Spleen (tissue), 11 donors: ENCODE measurements at regions not wholly inside any gene's neighbourhood (a gene's known extent, or its start where the extent isn't known, plus 50 kb on each side); places are given as distances from the start of the nearest gene placed in this dataset.

Source experiments
- DNase-seq: peaks from one replicate; pipeline ENCODE4 v3.0.0-alpha.2; 2020
- H3K27ac ChIP-seq, 8 donors: fragments of 200-600 bp; sonication (generic) in 7 of 8; 1 replicate in 4 of 8; 2 replicates in 4 of 8; pipeline versions ENCODE4 v1.5.0 to v1.8.0; 2016 to 2021; ENCODE audit warnings: inconsistent platforms in 4 of 8, mild to moderate bottlenecking in 4 of 8, moderate library complexity in 1 of 8
- H3K27me3 ChIP-seq, 7 donors: fragments of 200-600 bp; sonication (generic) in 6 of 7; replicated peaks in 1 of 7; 1 replicate in 4 of 7; 2 replicates in 3 of 7; pipeline versions ENCODE4 v1.5.0 to v1.8.0; 2016 to 2021; ENCODE audit warnings: inconsistent platforms in 3 of 7, mild to moderate bottlenecking in 1 of 7
- H3K36me3 ChIP-seq, 6 donors: fragments of 200-600 bp; sonication (generic) in 5 of 6; 1 replicate in 4 of 6; 2 replicates in 2 of 6; pipeline versions ENCODE4 v1.5.0 to v1.8.0; 2016 to 2021; ENCODE audit warnings: inconsistent platforms in 2 of 6
- H3K4me1 ChIP-seq, 6 donors: fragments of 200-600 bp; sonication (generic) in 5 of 6; 1 replicate in 3 of 6; 2 replicates in 3 of 6; pipeline versions ENCODE4 v1.5.0 to v1.8.0; 2016 to 2021; ENCODE audit warnings: inconsistent platforms in 3 of 6
- H3K4me3 ChIP-seq, 8 donors: fragments of 200-600 bp; sonication (generic) in 7 of 8; 1 replicate in 4 of 8; 2 replicates in 4 of 8; pipeline versions ENCODE4 v1.5.0 to v1.8.0; 2016 to 2021; ENCODE audit warnings: inconsistent platforms in 4 of 8, mild to moderate bottlenecking in 4 of 8, moderate library complexity in 2 of 8
- H3K9me3 ChIP-seq, 8 donors: fragments of 200-600 bp; sonication (generic) in 7 of 8; 1 replicate in 4 of 8; 2 replicates in 4 of 8; pipeline versions ENCODE4 v1.5.0 to v1.8.0; 2016 to 2021; ENCODE audit warnings: inconsistent platforms in 4 of 8
- CTCF ChIP-seq, 11 experiments: fragments of 200-600 bp in 7 of 11; fragments of 450-650 bp in 4 of 11; sonication (generic) in 4 of 11; IDR thresholded peaks in 8 of 11; conservative IDR thresholded peaks in 3 of 11; 1 replicate in 7 of 11; 2 replicates in 4 of 11; pipeline versions ENCODE4 v1.4.0 to v1.8.0; 2016 to 2021; ENCODE audit warnings: antibody characterized with exemption in 11 of 11, inconsistent platforms in 4 of 11, mild to moderate bottlenecking in 1 of 11
- POLR2A ChIP-seq, 3 donors: fragments of 450-650 bp; IDR thresholded peaks; one replicate each; pipeline ENCODE4 v1.5.1; 2017; ENCODE audit warnings: antibody characterized with exemption in 3 of 3, mild to moderate bottlenecking in 1 of 3
- POLR2AphosphoS5 ChIP-seq, 3 donors: sonication (generic); formaldehyde crosslinking; IDR thresholded peaks; one replicate each; pipeline ENCODE4 v1.5.1; 2017; ENCODE audit warnings: antibody characterized with exemption in 3 of 3
- WGBS, 5 donors: extraction: QIAGEN DNeasy Blood & Tissue Kit in 3 of 5; methylation state at CpG; one replicate each; pipeline versions ENCODE4 v1.1.5 to v1.1.7; 2013 to 2018; 5-methylcytosine and 5-hydroxymethylcytosine counted together
- intact Hi-C: fragments of 100-400 bp; cut with DNase I; formaldehyde crosslinking; loops from one replicate; pipeline ENCODE4 v1.15.0; 2023; ENCODE audit warnings: low total_unique reads
- donor health status: healthy with polysubstance abuse.
- donor health status: DM: no; HTN: no; CAD: no; lungs with moderate emphysema.
- donor health status: DM: no; HTN: no; CAD: no.
- donor health status: Bipolar disorder and iron deficiency.
- donor health status: healthy.
- donor health status: DM: no; HTN: no; CAD: no.
- donor health status: DM: yes; HTN: yes; CAD: no.

- Histone ChIP-seq H3K9me3 (no peaks in the 10 kb centered on the region), H3K27ac (no peak overlapping the region), H3K4me3 (no peak overlapping the region), H3K27me3 (no peaks in the 10 kb centered on the region), H3K4me1 (no peaks in the 10 kb centered on the region), H3K36me3 (no peaks in the 10 kb centered on the region)
- TF ChIP-seq POLR2AphosphoS5 (IDR thresholded peaks at IDR 0.05) (no peak), CTCF (IDR thresholded peaks at IDR 0.05 in 8 of 11, conservative IDR thresholded peaks at IDR 0.05 in 3 of 11) (no peak), POLR2A (IDR thresholded peaks at IDR 0.05) (no peak)
- no peak for DNase-seq
- intact Hi-C loops, result no loop called here
- WGBS, 5 donors, result 85 to 91% (median 87%) methylated on average over 9 of the region's 9 CpGs
Observed at GRCh38 chr10:58115218-58116050, 152.3 kb downstream of the IPMK start.

- Histone ChIP-seq H3K36me3 (no peaks in the 10 kb centered on the region), H3K27me3 (no peaks in the 10 kb centered on the region), H3K9me3 (no peaks in the 10 kb centered on the region), H3K4me3 (no peak overlapping the region), H3K4me1 (no peaks in the 10 kb centered on the region), H3K27ac (no peak overlapping the region)
- intact Hi-C loops, result no loop called here
- WGBS, 5 donors, result 62 to 79% (median 68%) methylated on average over 3 of the region's 3 CpGs
- DNase-seq, result no peak
- no peak for TF ChIP-seq CTCF (IDR thresholded peaks at IDR 0.05 in 8 of 11, conservative IDR thresholded peaks at IDR 0.05 in 3 of 11)
- TF ChIP-seq POLR2AphosphoS5 (IDR thresholded peaks at IDR 0.05), result no peak
- TF ChIP-seq POLR2A (IDR thresholded peaks at IDR 0.05), result no peak
Observed at GRCh38 chr10:58109731-58110130, 158.0 kb downstream of the IPMK start.

- no peak for DNase-seq
- no peak overlapping the region for H3K27ac ChIP-seq
- intact Hi-C loops, result no loop called here
- H3K4me3 ChIP-seq, result no peak overlapping the region
- no peaks in the 10 kb centered on the region for H3K27me3 ChIP-seq
- no peaks in the 10 kb centered on the region for H3K9me3 ChIP-seq
- H3K4me1 ChIP-seq, result no peaks in the 10 kb centered on the region
- WGBS, 5 donors, result 76 to 95% (median 88%) methylated on average over 2 of the region's 2 CpGs
- TF ChIP-seq CTCF (IDR thresholded peaks at IDR 0.05 in 8 of 11, conservative IDR thresholded peaks at IDR 0.05 in 3 of 11), result no peak
- TF ChIP-seq POLR2AphosphoS5 (IDR thresholded peaks at IDR 0.05), result no peak
- no peak for TF ChIP-seq POLR2A (IDR thresholded peaks at IDR 0.05)
- no peaks in the 10 kb centered on the region for H3K36me3 ChIP-seq
Observed at GRCh38 chr10:58107506-58107905, 160.2 kb downstream of the IPMK start.

DNA sequence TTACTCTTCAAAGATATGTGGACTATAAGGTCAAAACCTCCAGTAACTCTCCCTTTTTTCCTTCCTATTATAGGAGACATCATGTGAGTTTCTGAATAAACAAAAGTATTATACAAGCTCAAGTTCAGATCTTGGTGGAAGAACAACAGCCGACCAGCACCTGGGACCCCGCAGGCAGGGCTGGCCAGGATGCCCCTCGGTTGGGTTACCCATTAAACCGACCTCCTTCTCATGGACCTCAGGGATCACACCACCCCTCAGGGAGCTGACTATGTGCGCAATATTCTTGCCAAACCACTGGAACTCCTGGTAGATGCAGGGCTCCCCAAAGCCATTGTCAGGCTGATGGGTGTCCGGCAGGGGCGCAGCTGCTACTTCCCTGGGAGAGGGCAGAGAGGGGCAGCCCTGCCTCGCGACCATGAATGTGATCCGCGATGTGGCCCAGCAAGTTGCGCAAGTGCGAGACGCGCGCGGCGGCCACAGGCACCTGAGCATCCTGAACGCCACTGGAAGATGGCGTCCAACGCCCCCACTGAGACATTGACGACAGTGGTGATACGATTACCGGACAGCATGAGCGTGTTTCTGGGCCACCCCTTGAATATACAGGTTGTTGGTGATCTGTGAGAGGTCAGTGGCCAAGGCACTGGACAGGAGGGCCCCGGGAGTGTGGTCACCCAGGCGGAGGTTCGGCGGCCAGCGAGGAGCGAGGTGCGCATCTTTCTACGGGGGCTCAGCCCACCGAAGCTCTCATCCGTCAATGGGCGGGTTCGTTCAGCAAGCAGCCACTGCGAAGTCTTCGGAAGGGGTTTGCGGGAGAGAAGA, 161.3 kb downstream of the IPMK start:
- intact Hi-C loops, result no loop called here
- Histone ChIP-seq H3K4me1 (no peaks in the 10 kb centered on the region), H3K27me3 (no peaks in the 10 kb centered on the region), H3K36me3 (no peaks in the 10 kb centered on the region), H3K27ac (no peak overlapping the region), H3K4me3 (no peak overlapping the region), H3K9me3 (no peaks in the 10 kb centered on the region)
- DNase-seq, result no peak
- TF ChIP-seq CTCF (IDR thresholded peaks at IDR 0.05 in 8 of 11, conservative IDR thresholded peaks at IDR 0.05 in 3 of 11) (no peak), POLR2AphosphoS5 (IDR thresholded peaks at IDR 0.05) (no peak), POLR2A (IDR thresholded peaks at IDR 0.05) (no peak)
- 91 to 95% (median 95%) methylated on average over 38 to 40 of the region's 40 CpGs for WGBS, 5 donors
